SK-N-SH (cell line): ENCODE measurements at regions not wholly inside any gene's neighbourhood (a gene's known extent, or its start where the extent isn't known, plus 50 kb on each side); places are given as distances from the start of the nearest gene placed in this dataset.

Experiments
- CTCF ChIA-PET: fragments of 300-600, 350-600 bp; formaldehyde crosslinking; extraction: SDS; loops from one replicate; lab custom pipeline; 2021; lab: Yijun Ruan, JAX
- POLR2A ChIA-PET: fragments of 350-600 bp; sonication (Branson Sonifier 250); formaldehyde crosslinking; extraction: SDS; loops from one replicate; lab custom pipeline; 2020; ENCODE audit warnings: antibody characterized with exemption, inconsistent platforms; lab: Yijun Ruan, JAX
- DNase-seq: peaks from one replicate; pipeline ENCODE4 v3.0.0; 2012
- H2AFZ ChIP-seq: fragments of 200-600 bp; sonication (generic); 2 replicates; pipeline ENCODE4 v1.8.1; 2016; ENCODE audit warnings: antibody characterized with exemption, mild to moderate bottlenecking, low read depth
- H3F3A ChIP-seq: fragments of 200-600 bp; sonication (generic); replicated peaks from 2 replicates; pipeline ENCODE3; 2016; ENCODE audit warnings: antibody characterized with exemption, mild to moderate bottlenecking; ENCODE audit not compliant: insufficient read depth
- H3K27ac ChIP-seq, 2 experiments: fragments of 200-500 bp in 1 of 2; fragments of 200-600 bp in 1 of 2; sonication (Bioruptor generic) in 1 of 2; sonication (generic), shearing (Covaris generic) in 1 of 2; 2 replicates each; pipeline versions ENCODE4 v1.5.1 to v1.6.1; 2014 to 2016; ENCODE audit warnings: low read depth in 2 of 2, inconsistent platforms in 1 of 2, low read length in 1 of 2, mild to moderate bottlenecking in 1 of 2, mixed read lengths in 1 of 2
- H3K27me3 ChIP-seq: fragments of 200-600 bp; sonication (generic), shearing (Covaris generic); 2 replicates; pipeline ENCODE4 v1.6.1; 2016; ENCODE audit warnings: mixed run types; ENCODE audit not compliant: insufficient read depth
- H3K36me3 ChIP-seq, 2 experiments: fragments of 200-500 bp in 1 of 2; fragments of 200-600 bp in 1 of 2; sonication (Bioruptor generic) in 1 of 2; sonication (generic) in 1 of 2; replicated peaks in 1 of 2; 2 replicates each; pipeline versions ENCODE3 to v1.5.1; 2014 to 2016; ENCODE audit warnings: low read length in 1 of 2, mild to moderate bottlenecking in 1 of 2; ENCODE audit not compliant: insufficient read depth in 2 of 2, control insufficient read depth in 1 of 2
- H3K4me1 ChIP-seq, 2 experiments: fragments of 200-500 bp in 1 of 2; fragments of 200-600 bp in 1 of 2; sonication (Bioruptor generic) in 1 of 2; sonication (generic), shearing (Covaris generic) in 1 of 2; 2 replicates each; pipeline versions ENCODE4 v1.5.1 to v1.6.1; 2014 to 2016; ENCODE audit warnings: low read depth in 1 of 2, low read length in 1 of 2, mixed run types in 1 of 2; ENCODE audit not compliant: insufficient read depth in 2 of 2, control insufficient read depth in 1 of 2
- H3K4me2 ChIP-seq: fragments of 200-600 bp; sonication (generic), shearing (Covaris generic); 2 replicates; pipeline ENCODE4 v1.6.1; 2017; ENCODE audit warnings: mixed run types
- H3K4me3 ChIP-seq, 2 experiments: fragments of 200-500 bp in 1 of 2; fragments of 200-600 bp in 1 of 2; sonication (Bioruptor generic) in 1 of 2; sonication (generic), shearing (Covaris generic) in 1 of 2; 2 replicates each; pipeline versions ENCODE4 v1.5.1 to v1.8.1; 2014 to 2016; ENCODE audit warnings: low read depth in 2 of 2, inconsistent platforms in 1 of 2, low read length in 1 of 2, mild to moderate bottlenecking in 1 of 2, mixed read lengths in 1 of 2, moderate library complexity in 1 of 2
- H3K79me2 ChIP-seq: fragments of 200-600 bp; sonication (generic); 2 replicates; pipeline ENCODE4 v1.8.1; 2017; ENCODE audit warnings: mild to moderate bottlenecking; ENCODE audit not compliant: insufficient read depth
- H3K9ac ChIP-seq: fragments of 200-600 bp; sonication (generic); 2 replicates; pipeline ENCODE4 v1.6.1; 2017; ENCODE audit warnings: mixed run types
- H3K9me2 ChIP-seq: fragments of 200-600 bp; sonication (generic); 2 replicates; pipeline ENCODE4 v1.6.1; 2017; ENCODE audit warnings: mixed run types
- H3K9me3 ChIP-seq: fragments of 200-600 bp; sonication (generic); 2 replicates; pipeline ENCODE4 v1.6.1; 2017; ENCODE audit warnings: mixed run types, mild to moderate bottlenecking, moderate library complexity
- H4K20me1 ChIP-seq: fragments of 200-600 bp; sonication (generic); 2 replicates; pipeline ENCODE4 v1.6.1; 2017; ENCODE audit warnings: mild to moderate bottlenecking, mixed run types; ENCODE audit not compliant: insufficient read depth
- CHD2 ChIP-seq: fragments of 150-350 bp; IDR thresholded peaks from 2 replicates; pipeline ENCODE4 v1.6.1; 2018; ENCODE audit warnings: low read length; ENCODE audit not compliant: partially characterized antibody
- ELF1 ChIP-seq: IDR thresholded peaks from 2 replicates; pipeline ENCODE4 v1.4.0; 2012
- EP300 ChIP-seq, 2 experiments: IDR thresholded peaks; 2 replicates each; pipeline versions ENCODE4 v1.4.0 to v1.6.1; 2012; ENCODE audit warnings: borderline replicate concordance in 1 of 2, low read depth in 1 of 2, low read length in 1 of 2
- FOSL2 ChIP-seq: IDR thresholded peaks from 2 replicates; pipeline ENCODE4 v1.4.0; 2012; ENCODE audit warnings: low read depth, mild to moderate bottlenecking, moderate library complexity, borderline replicate concordance
- FOXJ3 ChIP-seq: sonication (generic); formaldehyde crosslinking; IDR thresholded peaks from 2 replicates; pipeline ENCODE4 v1.5.1; 2020; ENCODE audit warnings: mild to moderate bottlenecking, missing genetic modification reagents
- FOXM1 ChIP-seq: IDR thresholded peaks from 2 replicates; pipeline ENCODE4 v1.4.0; 2012; ENCODE audit warnings: low read depth, mild to moderate bottlenecking
- GATA2 ChIP-seq: sonication (generic); formaldehyde crosslinking; IDR thresholded peaks from 2 replicates; pipeline ENCODE4 v1.5.0; 2020; ENCODE audit warnings: mild to moderate bottlenecking, missing genetic modification reagents
- IRF3 ChIP-seq: fragments of 150-350 bp; IDR thresholded peaks from 2 replicates; pipeline ENCODE4 v1.6.1; 2016; ENCODE audit warnings: mild to moderate bottlenecking, low read depth, low read length
- JUND ChIP-seq: IDR thresholded peaks from 2 replicates; pipeline ENCODE4 v1.4.0; 2012
- MEF2A ChIP-seq: IDR thresholded peaks from 2 replicates; pipeline ENCODE4 v1.4.0; 2012; ENCODE audit warnings: low read depth, borderline replicate concordance
- MXI1 ChIP-seq: IDR thresholded peaks from 2 replicates; pipeline ENCODE4 v1.6.1; 2012; ENCODE audit warnings: mild to moderate bottlenecking, low read depth, low read length, improper control_type of control experiment
- NRF1 ChIP-seq: IDR thresholded peaks from 2 replicates; pipeline ENCODE4 v1.6.1; 2012; ENCODE audit warnings: low read depth, mild to moderate bottlenecking, low read length
- PBX3 ChIP-seq: IDR thresholded peaks from 2 replicates; pipeline ENCODE4; 2012
- POLR2AphosphoS5 ChIP-seq: IDR thresholded peaks from 2 replicates; pipeline ENCODE4 v1.6.1; 2012; ENCODE audit warnings: low read depth, low read length
- RCOR1 ChIP-seq: fragments of 150-350 bp; IDR thresholded peaks from 2 replicates; pipeline ENCODE4 v1.6.1; 2017; ENCODE audit warnings: antibody characterized with exemption, low read length
- RXRA ChIP-seq: IDR thresholded peaks from 2 replicates; pipeline ENCODE4 v1.4.0; 2012; ENCODE audit warnings: low read depth, mild to moderate bottlenecking, borderline replicate concordance
- SIN3A ChIP-seq: IDR thresholded peaks from 2 replicates; pipeline ENCODE4 v1.6.1; 2012; ENCODE audit warnings: low read depth, mild to moderate bottlenecking, low read length, moderate library complexity, borderline replicate concordance
- SMC3 ChIP-seq: IDR thresholded peaks from 2 replicates; pipeline ENCODE4 v1.6.1; 2012; ENCODE audit warnings: low read depth, low read length, improper control_type of control experiment
- TAF1 ChIP-seq: IDR thresholded peaks from 2 replicates; pipeline ENCODE4 v1.6.1; 2012; ENCODE audit warnings: low read depth, mild to moderate bottlenecking, low read length, moderate library complexity, borderline replicate concordance
- TCF12 ChIP-seq: IDR thresholded peaks from 2 replicates; pipeline ENCODE4 v1.4.0; 2012
- TEAD4 ChIP-seq: IDR thresholded peaks from 2 replicates; pipeline ENCODE4 v1.4.0; 2012; ENCODE audit warnings: mild to moderate bottlenecking, borderline replicate concordance; ENCODE audit not compliant: insufficient read depth
- USF1 ChIP-seq: IDR thresholded peaks from 2 replicates; pipeline ENCODE4 v1.4.0; 2012; ENCODE audit warnings: low read depth, borderline replicate concordance
- YY1 ChIP-seq: IDR thresholded peaks from 2 replicates; pipeline ENCODE4 v1.4.0; 2012; ENCODE audit warnings: low read depth, mild to moderate bottlenecking
- WGBS: methylation state at CpG from one replicate; pipeline ENCODE4 v1.1.6; 2017; ENCODE audit warnings: low lambda C conversion rate; 5-methylcytosine and 5-hydroxymethylcytosine counted together

- H3K9ac ChIP-seq = no peak overlapping the region
- ChIA-PET CTCF (interaction anchor here (1.6 kb wide), 1 partner anchor 133 kb away, joined by 6 read pairs; no protein-coding TSS in a partner anchor), POLR2A (no interaction called here)
Measured at GRCh38 chr12:3432176-3432742, 58.7 kb upstream of the PRMT8 start.

GRCh38 chr12:3432868-3433267 is 58.1 kb upstream of the PRMT8 start:
- Histone ChIP-seq H2AFZ (no peak overlapping the region), H3K27me3 (no peaks in the 10 kb centered on the region; the same call in 1 of the 2 replicates), H3K9ac (no peak overlapping the region), H3K4me3 (no peak overlapping the region), H4K20me1 (no peaks in the 10 kb centered on the region), H3K9me3 (no peaks in the 10 kb centered on the region), H3K79me2 (no peaks in the 10 kb centered on the region), H3F3A (no peaks in the 10 kb centered on the region), H3K27ac (no peak overlapping the region), H3K9me2 (no peaks in the 10 kb centered on the region), H3K4me2 (no peak overlapping the region), H3K36me3 (no peaks in the 10 kb centered on the region), H3K4me1 (peaks cover 0 to 7% of the 10 kb centered on the region in 2 experiments; a peak in 1 of 4 replicates)
- DNase-seq = no peak
- ChIA-PET CTCF (no interaction called here), POLR2A (no interaction called here)
- WGBS = 47% methylated on average over 4 of the region's 4 CpGs
- TF ChIP-seq RCOR1 (no peak), GATA2 (CRISPR knock-in tag) (no peak), RXRA (no peak), FOSL2 (no peak), EP300 (IDR thresholded peaks at IDR 0.05; ENCODE audit: borderline replicate concordance in 1 of 2, low read depth in 1 of 2, low read length in 1 of 2) (no peak), JUND (no peak), ELF1 (no peak), NRF1 (no peak), TEAD4 (no peak), PBX3 (no peak)

More at GRCh38 chr12:3432176-3432742, 58.7 kb upstream of the PRMT8 start:
- WGBS = 37% methylated on average over 7 of the region's 7 CpGs
- no peaks in the 10 kb centered on the region for H3K79me2 ChIP-seq
- peaks cover 0 to 7% of the 10 kb centered on the region in 2 experiments; a peak in 1 of 4 replicates for H3K4me1 ChIP-seq
- TF ChIP-seq EP300 (IDR thresholded peaks at IDR 0.05; ENCODE audit: borderline replicate concordance in 1 of 2, low read depth in 1 of 2, low read length in 1 of 2) = no peak
- TF ChIP-seq FOXJ3 (CRISPR knock-in tag) = no peak
- no peak for TF ChIP-seq CHD2
- TF ChIP-seq POLR2AphosphoS5 = no peak
- no peak for TF ChIP-seq JUND
- TF ChIP-seq USF1 = no peak
- no peak for TF ChIP-seq FOXM1
- TF ChIP-seq TCF12 = no peak
- no peak for TF ChIP-seq SMC3
- no peak for TF ChIP-seq MXI1
- no peak for TF ChIP-seq IRF3
- TF ChIP-seq MEF2A = no peak
- TF ChIP-seq YY1 = no peak
- TF ChIP-seq TAF1 = no peak
- no peak for TF ChIP-seq ELF1
- TF ChIP-seq SIN3A = no peak
- H3K4me2 ChIP-seq = peak overlapping the region; percentile 30; the same call in 1 of the 2 replicates
- no peaks in the 10 kb centered on the region; the same call in 1 of the 2 replicates for H3K27me3 ChIP-seq
- H3K9me3 ChIP-seq = no peaks in the 10 kb centered on the region
- H3F3A ChIP-seq = no peaks in the 10 kb centered on the region
- H3K36me3 ChIP-seq = no peaks in the 10 kb centered on the region
- H4K20me1 ChIP-seq = no peaks in the 10 kb centered on the region
- 0 out of 4 replicates have a peak overlapping the region, but pooled peaks of 1 of the 2 experiments have one; percentile 25 for H3K4me3 ChIP-seq
- H3K9me2 ChIP-seq = no peaks in the 10 kb centered on the region
- H2AFZ ChIP-seq = no peak overlapping the region
- DNase-seq = no peak
- H3K27ac ChIP-seq = no peak overlapping the region
